H1 (cell line): ENCODE measurements at regions not wholly inside any gene's neighbourhood (a gene's known extent, or its start where the extent isn't known, plus 50 kb on each side); places are given as distances from the start of the nearest gene placed in this dataset.

Source experiments
- CTCF ChIA-PET: fragments of 300-600 bp; sonication (Branson Sonifier 250); formaldehyde crosslinking; loops from one replicate; lab custom pipeline; 2021; ENCODE audit not compliant: partially characterized antibody; lab: Charles Lee
- POLR2A ChIA-PET: fragments of 300-600 bp; sonication (Branson Sonifier 250); formaldehyde crosslinking; loops from one replicate; lab custom pipeline; 2021; ENCODE audit warnings: inconsistent platforms; ENCODE audit not compliant: partially characterized antibody; lab: Charles Lee
- DNase-seq, 2 experiments: peaks; one replicate each; pipeline versions ENCODE4 v3.0.0 to v3.0.0-alpha.2; 2010 to 2022; ENCODE audit warnings: low spot score in 2 of 2, low read depth in 1 of 2, mixed read lengths in 1 of 2
- FAIRE-seq: peaks from 2 replicates; lab custom pipeline; 2011; peaks lifted over from hg19 to GRCh38; lab: Jason Lieb, UNC
- H2AFZ ChIP-seq: 2 replicates; pipeline ENCODE4 v1.8.1; 2012; ENCODE audit warnings: low read length, inconsistent platforms
- H2AK5ac ChIP-seq: 2 replicates; pipeline ENCODE4 v1.6.1; 2013; ENCODE audit warnings: low read depth, low read length
- H2BK120ac ChIP-seq: replicated peaks from 2 replicates; pipeline ENCODE3; 2013; ENCODE audit warnings: low read depth, low read length, inconsistent platforms
- H2BK12ac ChIP-seq: 2 replicates; pipeline ENCODE4 v1.6.1; 2013; ENCODE audit warnings: low read depth, low read length
- H2BK15ac ChIP-seq: 2 replicates; pipeline ENCODE4 v1.6.1; 2013; ENCODE audit warnings: low read length
- H2BK20ac ChIP-seq: 2 replicates; pipeline ENCODE4 v1.6.1; 2013; ENCODE audit warnings: low read length
- H2BK5ac ChIP-seq: 2 replicates; pipeline ENCODE4 v1.6.1; 2013; ENCODE audit warnings: low read depth, low read length
- H3K14ac ChIP-seq: 2 replicates; pipeline ENCODE4 v1.6.1; 2013; ENCODE audit warnings: inconsistent platforms; ENCODE audit not compliant: insufficient read length
- H3K18ac ChIP-seq: 2 replicates; pipeline ENCODE4 v1.6.1; 2013; ENCODE audit warnings: low read length; ENCODE audit errors: extremely low read depth
- H3K23ac ChIP-seq: 2 replicates; pipeline ENCODE4 v1.6.1; 2013; ENCODE audit warnings: inconsistent platforms; ENCODE audit not compliant: insufficient read length
- H3K23me2 ChIP-seq: 2 replicates; pipeline ENCODE4 v1.6.1; 2013; ENCODE audit warnings: low read depth, low read length
- H3K27ac ChIP-seq: 2 replicates; pipeline ENCODE4 v1.6.1; 2011; ENCODE audit warnings: low read depth, low read length, inconsistent platforms
- H3K27me3 ChIP-seq, 4 experiments: replicated peaks in 1 of 4; 1 replicate in 1 of 4; 2 replicates in 3 of 4; pipeline versions ENCODE4 v1.6.1 to v1.8.1; 2011 to 2013; ENCODE audit warnings: low read length in 3 of 4, mild to moderate bottlenecking in 3 of 4, inconsistent platforms in 2 of 4, mixed read lengths in 2 of 4, moderate library complexity in 1 of 4; ENCODE audit not compliant: control insufficient read depth in 3 of 4, insufficient read depth in 3 of 4; ENCODE audit errors: extremely low read depth in 1 of 4
- H3K36me3 ChIP-seq, 4 experiments: 2 replicates each; pipeline versions ENCODE4 v1.6.1 to v1.8.1; 2011 to 2013; ENCODE audit warnings: mild to moderate bottlenecking in 4 of 4, low read length in 3 of 4, moderate library complexity in 2 of 4, control low read depth in 1 of 4, inconsistent platforms in 1 of 4; ENCODE audit not compliant: insufficient read depth in 4 of 4, control insufficient read depth in 2 of 4
- H3K4ac ChIP-seq: replicated peaks from 2 replicates; pipeline ENCODE3; 2013; ENCODE audit warnings: low read length, low read depth, mixed read lengths, inconsistent platforms; ENCODE audit not compliant: insufficient read length
- H3K4me1 ChIP-seq, 4 experiments: replicated peaks in 1 of 4; 1 replicate in 1 of 4; 2 replicates in 3 of 4; pipeline versions ENCODE4 v1.6.1 to v1.8.1; 2011 to 2013; ENCODE audit warnings: low read length in 3 of 4, inconsistent platforms in 2 of 4, mixed read lengths in 1 of 4; ENCODE audit not compliant: insufficient read depth in 4 of 4, control insufficient read depth in 3 of 4
- H3K4me2 ChIP-seq, 2 experiments: 2 replicates each; pipeline versions ENCODE4 v1.6.1 to v1.8.1; 2011 to 2013; ENCODE audit warnings: low read depth in 2 of 2, low read length in 2 of 2, control low read depth in 1 of 2, inconsistent platforms in 1 of 2, mild to moderate bottlenecking in 1 of 2; ENCODE audit not compliant: insufficient read depth in 1 of 2
- H3K4me3 ChIP-seq, 4 experiments: fragments of 200-600, 300-600 bp in 1 of 4; sonication (generic), shearing (Covaris generic), sonication (Bioruptor Twin) in 1 of 4; 2 replicates each; pipeline versions ENCODE4 v1.5.1 to v1.8.1; 2011 to 2016; ENCODE audit warnings: low read length in 4 of 4, low read depth in 3 of 4, control low read depth in 2 of 4, inconsistent platforms in 2 of 4, mild to moderate bottlenecking in 2 of 4, mixed read lengths in 1 of 4, moderate library complexity in 1 of 4; ENCODE audit not compliant: insufficient read depth in 2 of 4; ENCODE audit errors: extremely low read depth in 1 of 4
- H3K56ac ChIP-seq: replicated peaks from 2 replicates; pipeline ENCODE3; 2013; ENCODE audit warnings: low read depth, mild to moderate bottlenecking, mixed read lengths, low read length, inconsistent platforms; ENCODE audit not compliant: insufficient read length
- H3K79me1 ChIP-seq: 2 replicates; pipeline ENCODE4 v1.6.1; 2013; ENCODE audit warnings: low read depth, low read length, control low read depth
- H3K79me2 ChIP-seq, 2 experiments: 2 replicates each; pipeline versions ENCODE4 v1.6.1 to v1.8.1; 2012 to 2013; ENCODE audit warnings: low read length in 2 of 2, mild to moderate bottlenecking in 2 of 2, inconsistent platforms in 1 of 2; ENCODE audit not compliant: insufficient read depth in 2 of 2, control insufficient read depth in 1 of 2
- H3K9ac ChIP-seq, 4 experiments: replicated peaks in 1 of 4; 1 replicate in 1 of 4; 2 replicates in 3 of 4; pipeline versions ENCODE4 v1.6.1 to v1.8.1; 2011 to 2013; ENCODE audit warnings: low read depth in 3 of 4, low read length in 3 of 4, control low read depth in 2 of 4, mild to moderate bottlenecking in 2 of 4, moderate library complexity in 2 of 4, inconsistent platforms in 1 of 4; ENCODE audit errors: extremely low read depth in 1 of 4
- H3K9me3 ChIP-seq, 2 experiments: 2 replicates each; pipeline versions ENCODE4 v1.6.1 to v1.8.1; 2012 to 2013; ENCODE audit warnings: mild to moderate bottlenecking in 2 of 2, moderate library complexity in 2 of 2, control low read depth in 1 of 2, inconsistent platforms in 1 of 2, low read depth in 1 of 2, low read length in 1 of 2, mixed read lengths in 1 of 2; ENCODE audit not compliant: insufficient read depth in 2 of 2
- H4K20me1 ChIP-seq, 2 experiments: replicated peaks in 1 of 2; 2 replicates each; pipeline versions ENCODE3 to v1.8.1; 2011 to 2013; ENCODE audit warnings: inconsistent platforms in 2 of 2, low read length in 2 of 2, mild to moderate bottlenecking in 1 of 2; ENCODE audit not compliant: insufficient read depth in 2 of 2, control insufficient read depth in 1 of 2
- H4K5ac ChIP-seq: 2 replicates; pipeline ENCODE4 v1.6.1; 2013; ENCODE audit warnings: low read length, low read depth, mixed read lengths, inconsistent platforms; ENCODE audit not compliant: insufficient read length
- H4K8ac ChIP-seq: 2 replicates; pipeline ENCODE4 v1.8.0; 2013; ENCODE audit warnings: mild to moderate bottlenecking, moderate library complexity, low read length, inconsistent platforms; ENCODE audit not compliant: insufficient read depth; ENCODE audit errors: extremely low read depth
- H4K91ac ChIP-seq: replicated peaks from 2 replicates; pipeline ENCODE3; 2013; ENCODE audit warnings: low read length, mixed read lengths, inconsistent platforms; ENCODE audit not compliant: insufficient read length
- MAFK ChIP-seq: IDR thresholded peaks from 2 replicates; pipeline ENCODE4 v1.6.1; 2012; ENCODE audit warnings: low read depth, mild to moderate bottlenecking, improper control_type of control experiment, low read length
- PHF8 ChIP-seq: fragments of 200-600 bp; sonication (generic); conservative IDR thresholded peaks from 2 replicates; pipeline ENCODE4 v1.7.1; 2012; ENCODE audit warnings: low read depth, mild to moderate bottlenecking, inconsistent platforms, low read length, moderate library complexity
- RNF2 ChIP-seq: fragments of 200-900, 300-1000 bp; sonication (generic); IDR thresholded peaks from 2 replicates; pipeline ENCODE4 v1.7.1; 2016; ENCODE audit warnings: borderline replicate concordance, low read depth, mild to moderate bottlenecking, antibody characterized with exemption, low read length; ENCODE audit not compliant: poor library complexity, severe bottlenecking; ENCODE audit errors: missing control alignments
- SP1 ChIP-seq: IDR thresholded peaks from 2 replicates; pipeline ENCODE4 v1.6.1; 2011; ENCODE audit warnings: low read depth, low read length
- TAF1 ChIP-seq: IDR thresholded peaks from 2 replicates; pipeline ENCODE4 v1.6.1; 2011; ENCODE audit warnings: mild to moderate bottlenecking, low read depth, low read length
- TAF7 ChIP-seq: optimal IDR thresholded peaks from 2 replicates; pipeline ENCODE3; 2011; ENCODE audit warnings: low read depth, mild to moderate bottlenecking, inconsistent platforms, low read length, moderate library complexity, borderline replicate concordance
- ZNF274 ChIP-seq: IDR thresholded peaks from 2 replicates; pipeline ENCODE4 v1.7.0; 2012; ENCODE audit warnings: low read length, borderline replicate concordance; ENCODE audit errors: extremely low read depth
- WGBS, 2 experiments: shearing (Covaris generic) in 1 of 2; methylation state at CpG; one replicate each; pipeline versions ENCODE4 v1.1.6 to v1.1.7; 2013 to 2015; ENCODE audit warnings: low lambda C conversion rate in 2 of 2, mixed read lengths in 2 of 2, inconsistent platforms in 1 of 2, low coverage in 1 of 2, missing lambda C conversion rate in 1 of 2; ENCODE audit not compliant: insufficient replicate concordance in 2 of 2, insufficient coverage in 1 of 2, insufficient read length in 1 of 2; ENCODE audit errors: extremely low coverage in 1 of 2, missing lambda C conversion rate in 1 of 2; 5-methylcytosine and 5-hydroxymethylcytosine counted together
- TF ChIP-seq, protein P1 (sequence below): IDR thresholded peaks from 2 replicates; pipeline ENCODE4 v1.6.1; 2012; ENCODE audit warnings: low read length, inconsistent platforms

DNA sequence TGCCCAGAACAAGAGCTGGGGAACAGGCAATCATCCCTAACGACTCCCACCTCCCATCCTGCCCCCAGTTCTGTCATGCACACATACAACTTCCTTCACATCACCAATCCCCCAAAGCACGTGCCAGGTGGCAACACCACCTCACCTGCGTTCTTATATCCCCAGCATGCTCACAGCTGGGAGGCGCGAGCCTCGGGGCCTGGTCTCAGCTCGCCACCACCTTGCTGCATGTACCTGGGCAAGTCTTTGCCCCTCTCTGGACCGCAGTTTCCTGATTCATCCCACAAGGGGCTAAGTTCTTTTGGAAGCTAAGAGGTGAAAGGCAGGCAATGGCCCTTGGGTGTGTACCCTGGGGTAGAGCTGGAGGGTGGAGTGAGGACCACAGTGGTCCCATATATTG is 119.2 kb upstream of the PJA1 start:
- Histone ChIP-seq H2BK15ac (no peak overlapping the region), H3K9ac (no peak overlapping the region), H4K8ac (no peak overlapping the region), H3K36me3 (no peaks in the 10 kb centered on the region), H3K27me3 (peaks cover 3 to 33% (median 27%) of the 10 kb centered on the region in 4 experiments), H3K23ac (no peak overlapping the region), H4K91ac (no peak overlapping the region), H2BK5ac (no peak overlapping the region), H2AFZ (no peak overlapping the region), H3K4me3 (no peak overlapping the region), H3K23me2 (no peaks in the 10 kb centered on the region), H3K18ac (no peak overlapping the region), H3K4ac (no peak overlapping the region), H2BK12ac (no peak overlapping the region), H3K56ac (no peak overlapping the region), H3K79me1 (no peaks in the 10 kb centered on the region), H3K4me2 (no peak overlapping the region), H4K20me1 (no peaks in the 10 kb centered on the region), H3K14ac (no peak overlapping the region), H4K5ac (no peak overlapping the region), H3K27ac (no peak overlapping the region), H2BK120ac (no peak overlapping the region), H3K9me3 (no peaks in the 10 kb centered on the region), H2AK5ac (no peak overlapping the region), H2BK20ac (no peak overlapping the region), H3K4me1 (peaks cover 0 to 13% (median 2%) of the 10 kb centered on the region in 4 experiments; a peak in 6 of 7 replicates), H3K79me2 (no peaks in the 10 kb centered on the region)
- 86% methylated on average over 2 of the region's 8 CpGs; no CpG with 5 or more reads in 1 of the 2 experiments for WGBS, 2 experiments
- ChIA-PET CTCF (interaction anchor here (0.9 to 3.1 kb wide), 7 partner anchors 16 to 457 kb away, joined by 3 to 16 read pairs (median 4); partner anchors contain the start of gene EFNB1), POLR2A (interaction anchor here (1.0 kb wide), 1 partner anchor 21 kb away, joined by 3 read pairs; no protein-coding TSS in a partner anchor)
- FAIRE-seq: no peak
- no peak for DNase-seq
- TF ChIP-seq TAF1: no peak
- TF ChIP-seq PHF8: no peak
- TF ChIP-seq MAFK: no peak
- no peak for TF ChIP-seq SP1
- TF ChIP-seq RNF2: no peak
- TF ChIP-seq TAF7: no peak
- TF ChIP-seq, protein P1, sequence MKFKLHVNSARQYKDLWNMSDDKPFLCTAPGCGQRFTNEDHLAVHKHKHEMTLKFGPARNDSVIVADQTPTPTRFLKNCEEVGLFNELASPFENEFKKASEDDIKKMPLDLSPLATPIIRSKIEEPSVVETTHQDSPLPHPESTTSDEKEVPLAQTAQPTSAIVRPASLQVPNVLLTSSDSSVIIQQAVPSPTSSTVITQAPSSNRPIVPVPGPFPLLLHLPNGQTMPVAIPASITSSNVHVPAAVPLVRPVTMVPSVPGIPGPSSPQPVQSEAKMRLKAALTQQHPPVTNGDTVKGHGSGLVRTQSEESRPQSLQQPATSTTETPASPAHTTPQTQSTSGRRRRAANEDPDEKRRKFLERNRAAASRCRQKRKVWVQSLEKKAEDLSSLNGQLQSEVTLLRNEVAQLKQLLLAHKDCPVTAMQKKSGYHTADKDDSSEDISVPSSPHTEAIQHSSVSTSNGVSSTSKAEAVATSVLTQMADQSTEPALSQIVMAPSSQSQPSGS: no peak
- TF ChIP-seq ZNF274: no peak
